Subcutaneous abdominal adipose tissue (tissue), 5 donors: ENCODE measurements at regions not wholly inside any gene's neighbourhood (a gene's known extent, or its start where the extent isn't known, plus 50 kb on each side); places are given as distances from the start of the nearest gene placed in this dataset.

Source experiments
- H3K27ac ChIP-seq: one replicate; pipeline ENCODE4 v1.7.0; 2013; ENCODE audit warnings: low read depth, mild to moderate bottlenecking, inconsistent platforms, low read length, moderate library complexity
- H3K27me3 ChIP-seq, 5 donors: one replicate each; pipeline ENCODE4 v1.7.0; 2013; ENCODE audit warnings: low read length in 5 of 5, inconsistent platforms in 1 of 5; ENCODE audit not compliant: control insufficient read depth in 5 of 5, insufficient read depth in 4 of 5
- H3K36me3 ChIP-seq, 5 donors: one replicate each; pipeline ENCODE4 v1.7.0; 2013; ENCODE audit warnings: low read length in 5 of 5; ENCODE audit not compliant: control insufficient read depth in 5 of 5, insufficient read depth in 5 of 5
- H3K4me1 ChIP-seq, 5 donors: one replicate each; pipeline ENCODE4 v1.7.0; 2013; ENCODE audit warnings: low read length in 5 of 5, mild to moderate bottlenecking in 3 of 5, moderate library complexity in 1 of 5; ENCODE audit not compliant: control insufficient read depth in 5 of 5, insufficient read depth in 5 of 5
- H3K4me3 ChIP-seq, 5 donors: one replicate each; pipeline ENCODE4 v1.7.0; 2013; ENCODE audit warnings: low read length in 5 of 5, low read depth in 1 of 5
- H3K9ac ChIP-seq, 5 donors: one replicate each; pipeline ENCODE4 v1.7.0; 2013; ENCODE audit warnings: low read length in 5 of 5, mild to moderate bottlenecking in 4 of 5, moderate library complexity in 3 of 5
- H3K9me3 ChIP-seq, 5 donors: one replicate each; pipeline ENCODE4 v1.7.0; 2013; ENCODE audit warnings: low read length in 5 of 5; ENCODE audit not compliant: control insufficient read depth in 5 of 5
- donor health status: healthy.
- donor health status: healthy.
- donor health status: healthy.
- donor health status: healthy.
- donor health status: healthy.

- no peaks in the 10 kb centered on the region for H3K36me3 ChIP-seq
- H3K9ac ChIP-seq: no peak overlapping the region
- no peak overlapping the region for H3K27ac ChIP-seq
- no peak overlapping the region for H3K4me3 ChIP-seq
- no peaks in the 10 kb centered on the region for H3K9me3 ChIP-seq
- peaks cover 0 to 9% (median 0%) of the 10 kb centered on the region in 5 donors for H3K27me3 ChIP-seq
- peaks cover 0 to 15% (median 12%) of the 10 kb centered on the region in 5 donors for H3K4me1 ChIP-seq
Observed at GRCh38 chr16:73233846-73234424, 186.0 kb upstream of the ZFHX3 start.

- Histone ChIP-seq H3K4me1 (peaks cover 0 to 15% (median 12%) of the 10 kb centered on the region in 5 donors), H3K36me3 (no peaks in the 10 kb centered on the region), H3K27me3 (peaks cover 0 to 9% (median 0%) of the 10 kb centered on the region in 5 donors), H3K9me3 (no peaks in the 10 kb centered on the region), H3K9ac (no peak overlapping the region), H3K27ac (no peak overlapping the region), H3K4me3 (peak overlapping the region in 2 of 5 donors; percentile 12 to 33)
Observed at GRCh38 chr16:73233329-73233765, 185.4 kb upstream of the ZFHX3 start.

GRCh38 chr16:73232555-73233328, 184.8 kb upstream of the ZFHX3 start:
- Histone ChIP-seq H3K36me3 (no peaks in the 10 kb centered on the region), H3K4me3 (peak overlapping the region in 3 of 5 donors; percentile 26 to 33 (median 31)), H3K9ac (no peak overlapping the region), H3K9me3 (no peaks in the 10 kb centered on the region), H3K4me1 (peaks cover 0 to 15% (median 12%) of the 10 kb centered on the region in 5 donors), H3K27ac (no peak overlapping the region), H3K27me3 (peaks cover 0 to 9% (median 0%) of the 10 kb centered on the region in 5 donors)

GRCh38 chr16:73231944-73232554, 184.1 kb upstream of the ZFHX3 start:
- Histone ChIP-seq H3K36me3 (no peaks in the 10 kb centered on the region), H3K4me1 (peaks cover 0 to 15% (median 12%) of the 10 kb centered on the region in 5 donors), H3K27ac (no peak overlapping the region), H3K9me3 (no peaks in the 10 kb centered on the region), H3K9ac (no peak overlapping the region), H3K4me3 (peak overlapping the region in 1 of 5 donors; percentile 33), H3K27me3 (peaks cover 0 to 9% (median 0%) of the 10 kb centered on the region in 5 donors)

- H3K27ac ChIP-seq: no peak overlapping the region
- no peak overlapping the region for H3K4me3 ChIP-seq
Observed at GRCh38 chr16:73231379-73231778, 183.5 kb upstream of the ZFHX3 start.

GRCh38 chr16:73230651-73231050, 182.7 kb upstream of the ZFHX3 start:
- Histone ChIP-seq H3K36me3 (no peaks in the 10 kb centered on the region), H3K9ac (no peak overlapping the region), H3K27ac (no peak overlapping the region), H3K27me3 (peaks cover 0 to 9% (median 0%) of the 10 kb centered on the region in 5 donors), H3K9me3 (no peaks in the 10 kb centered on the region), H3K4me3 (no peak overlapping the region), H3K4me1 (peaks cover 0 to 15% (median 12%) of the 10 kb centered on the region in 5 donors)

More at GRCh38 chr16:73231379-73231778, 183.5 kb upstream of the ZFHX3 start:
- peaks cover 0 to 15% (median 12%) of the 10 kb centered on the region in 5 donors for H3K4me1 ChIP-seq
- peaks cover 0 to 9% (median 0%) of the 10 kb centered on the region in 5 donors for H3K27me3 ChIP-seq
- H3K9ac ChIP-seq: no peak overlapping the region
- H3K36me3 ChIP-seq: no peaks in the 10 kb centered on the region
- no peaks in the 10 kb centered on the region for H3K9me3 ChIP-seq

GRCh38 chr16:73228649-73229048, 180.7 kb upstream of the ZFHX3 start:
- Histone ChIP-seq H3K27ac (no peak overlapping the region), H3K27me3 (peaks cover 0 to 9% (median 0%) of the 10 kb centered on the region in 5 donors), H3K4me1 (peaks cover 0 to 11% (median 10%) of the 10 kb centered on the region in 5 donors), H3K4me3 (no peak overlapping the region), H3K9ac (no peak overlapping the region), H3K36me3 (no peaks in the 10 kb centered on the region), H3K9me3 (no peaks in the 10 kb centered on the region)

- H3K27me3 ChIP-seq: no peaks in the 10 kb centered on the region
- H3K36me3 ChIP-seq: no peaks in the 10 kb centered on the region
- no peak overlapping the region for H3K9ac ChIP-seq
- no peaks in the 10 kb centered on the region for H3K4me1 ChIP-seq
- no peaks in the 10 kb centered on the region for H3K9me3 ChIP-seq
- H3K4me3 ChIP-seq: no peak overlapping the region
- no peak overlapping the region for H3K27ac ChIP-seq
Observed at GRCh38 chr16:73226675-73227074, 178.7 kb upstream of the ZFHX3 start.

- H3K36me3 ChIP-seq: no peaks in the 10 kb centered on the region
- H3K4me3 ChIP-seq: no peak overlapping the region
- no peaks in the 10 kb centered on the region for H3K9me3 ChIP-seq
- H3K27me3 ChIP-seq: no peaks in the 10 kb centered on the region
- H3K9ac ChIP-seq: no peak overlapping the region
- H3K27ac ChIP-seq: no peak overlapping the region
- no peaks in the 10 kb centered on the region for H3K4me1 ChIP-seq
Observed at GRCh38 chr16:73225983-73226382, 178.1 kb upstream of the ZFHX3 start.

GRCh38 chr16:73220836-73221235, 172.9 kb upstream of the ZFHX3 start:
- peaks cover 0 to 5% (median 3%) of the 10 kb centered on the region in 5 donors for H3K9me3 ChIP-seq
- H3K4me3 ChIP-seq: no peak overlapping the region
- no peak overlapping the region for H3K27ac ChIP-seq
- no peak overlapping the region for H3K9ac ChIP-seq
- H3K36me3 ChIP-seq: no peaks in the 10 kb centered on the region
- no peaks in the 10 kb centered on the region for H3K27me3 ChIP-seq
- H3K4me1 ChIP-seq: peaks cover 0 to 9% (median 0%) of the 10 kb centered on the region in 5 donors
